ENCODE measurements at regions not wholly inside any gene's neighbourhood (a gene's known extent, or its start where the extent isn't known, plus 50 kb on each side); places are given as distances from the start of the nearest gene placed in this dataset.
"Not testable (repeated sequence)": the region's sequence is repeated elsewhere in the genome, so short reads cannot be mapped to it uniquely, and the experiment has no call there.

DNA sequence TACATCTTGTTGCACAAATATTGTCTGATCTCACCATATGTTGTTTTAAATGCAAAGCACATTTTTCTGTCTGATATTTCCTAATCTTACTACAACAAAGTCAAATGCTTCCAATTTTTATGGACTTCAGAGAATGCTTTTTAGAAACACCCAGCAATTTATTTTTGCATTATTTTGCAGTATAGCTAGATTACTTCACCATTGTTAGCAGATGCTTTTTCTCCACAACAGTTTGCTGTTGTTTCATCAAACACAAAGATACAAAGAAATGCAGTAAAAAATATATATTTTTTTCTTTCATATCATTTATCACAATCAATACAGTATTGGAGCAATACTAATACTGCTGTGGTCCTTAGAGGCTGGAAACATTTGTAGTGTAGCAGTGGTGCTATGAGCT, 674.4 kb downstream of the TMTC2 start:
- DNase-seq (ENCODE audit: low read depth): no peak

DNA sequence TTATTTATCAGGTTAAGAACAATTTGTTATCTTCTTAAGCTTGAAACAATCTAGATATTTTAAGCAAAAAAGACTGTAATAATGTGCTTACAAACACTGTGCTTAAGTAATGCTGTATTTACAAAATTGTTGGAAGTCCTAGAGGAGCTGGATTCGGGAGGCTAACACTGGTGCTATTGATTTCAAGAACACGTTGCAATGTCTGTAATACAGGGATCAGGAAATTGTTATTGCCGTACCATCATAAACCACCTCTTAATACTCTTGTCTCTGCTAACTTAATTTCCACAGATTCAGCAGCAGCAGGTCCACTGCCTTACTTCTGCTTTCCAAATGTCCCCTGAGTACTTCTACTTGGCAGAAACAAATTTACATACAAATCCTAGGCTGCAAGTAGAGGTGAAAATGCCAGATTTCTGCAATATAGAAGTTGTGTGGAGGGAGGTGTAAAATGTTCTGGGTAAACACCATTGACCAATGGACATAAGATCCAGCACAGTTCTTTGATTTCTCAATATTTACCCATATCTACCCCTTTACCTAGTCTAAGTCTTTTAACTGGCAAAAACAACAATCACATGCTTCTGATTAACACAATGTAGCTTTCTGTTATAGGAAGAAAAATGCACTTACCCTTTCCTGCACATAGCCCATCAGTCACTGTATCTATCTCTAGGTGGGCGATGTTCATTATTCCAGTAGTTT, 663.4 kb downstream of the TMTC2 start:
- no peak for DNase-seq (ENCODE audit: low read depth)

DNA sequence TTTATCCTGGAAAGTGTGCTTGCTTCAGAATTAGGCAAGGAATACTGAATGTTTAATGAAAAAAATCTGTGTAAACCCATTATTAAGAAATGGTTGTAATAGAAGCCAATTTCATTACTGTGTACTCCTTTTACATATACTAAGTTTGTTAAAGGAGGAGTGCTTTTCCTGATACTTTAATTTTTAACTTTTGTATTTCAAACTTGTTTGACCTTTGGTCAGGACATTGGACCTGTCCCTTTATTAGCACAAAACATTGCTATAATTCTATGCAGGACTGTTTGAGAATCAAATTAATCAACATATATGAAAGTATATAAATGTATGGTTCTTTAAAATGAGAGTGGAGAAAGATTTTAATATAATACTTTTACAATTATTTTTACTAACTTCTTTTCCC, 659.6 kb downstream of the TMTC2 start:
- DNase-seq (ENCODE audit: low read depth): no peak

DNA sequence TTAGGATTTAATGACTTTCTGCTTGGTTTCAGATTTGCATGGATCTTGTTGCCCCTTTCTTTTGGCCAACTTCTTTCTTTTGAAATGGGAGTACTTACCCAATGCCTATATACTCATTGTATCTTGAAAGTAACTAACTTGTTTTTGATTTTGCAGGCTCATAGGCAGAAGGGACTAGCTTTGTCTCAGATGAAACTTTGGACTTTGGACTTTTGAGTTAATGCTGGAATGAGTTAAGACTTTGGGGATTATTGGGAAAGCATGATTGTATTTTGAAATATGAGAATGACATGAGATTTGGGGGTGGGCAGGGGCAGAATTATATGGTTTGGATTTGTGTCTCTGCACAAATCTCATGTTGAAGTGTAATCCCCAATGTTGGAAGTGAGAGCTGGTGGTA, 657.1 kb downstream of the TMTC2 start:
- DNase-seq (ENCODE audit: low read depth): no peak

DNA sequence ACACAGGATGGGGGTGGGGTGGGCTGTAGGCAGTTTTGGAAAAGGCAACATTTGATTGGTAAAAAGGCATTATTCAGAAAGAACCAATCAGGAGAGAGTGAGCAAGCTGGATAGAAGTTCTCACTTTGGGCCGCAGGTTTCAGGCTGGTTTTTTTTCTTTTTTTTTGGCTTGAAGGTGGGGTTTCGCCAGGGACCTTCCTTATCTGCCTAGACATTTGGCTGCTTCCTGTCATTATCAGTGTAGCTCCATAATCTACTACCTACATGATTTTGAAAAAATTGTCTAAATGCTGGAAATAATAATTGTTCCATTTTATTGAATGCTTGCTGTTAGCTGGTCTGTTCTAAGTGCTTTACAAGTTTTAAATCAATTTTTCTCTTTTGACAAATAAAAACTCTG, 649.0 kb downstream of the TMTC2 start:
- DNase-seq (ENCODE audit: low read depth): no peak

DNA sequence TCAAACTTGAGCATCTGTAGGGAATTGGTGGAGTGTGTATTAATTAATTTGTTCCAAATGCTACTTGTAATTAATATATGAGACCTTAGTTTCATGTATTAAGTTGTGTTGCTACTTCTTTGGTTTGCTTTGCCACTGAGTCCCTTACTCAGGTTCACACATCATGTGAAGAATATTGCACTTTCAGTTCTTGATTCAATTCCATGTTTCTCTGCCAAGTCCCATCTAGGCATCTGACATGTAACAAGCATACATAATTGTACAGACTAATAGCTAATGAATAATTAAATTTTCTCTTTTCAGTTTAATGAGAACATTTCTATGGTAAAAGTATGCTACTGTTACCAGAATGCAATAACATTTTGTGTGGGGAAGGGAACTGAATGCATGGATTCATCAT, 640.0 kb downstream of the TMTC2 start:
- DNase-seq (ENCODE audit: low read depth): no peak

DNA sequence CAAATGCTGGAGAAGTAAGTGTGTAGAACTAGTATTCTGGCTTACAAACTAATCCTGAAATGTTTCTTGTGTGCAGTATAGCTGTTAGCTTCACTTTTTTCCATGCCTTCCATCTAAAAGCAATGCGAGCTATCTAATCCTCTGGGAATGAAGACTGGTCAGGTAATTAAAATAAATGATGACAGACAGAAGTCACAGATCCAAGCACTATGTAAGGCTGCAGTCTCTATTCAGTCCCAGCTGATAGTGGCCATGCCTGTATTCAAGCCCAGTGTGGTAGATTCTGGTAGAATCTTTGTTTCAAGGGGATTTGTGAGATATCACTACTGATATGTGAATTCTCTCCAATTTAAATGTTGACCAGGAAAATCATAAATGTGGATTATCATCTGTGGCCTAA, 637.2 kb downstream of the TMTC2 start:
- DNase-seq (ENCODE audit: low read depth): no peak

DNA sequence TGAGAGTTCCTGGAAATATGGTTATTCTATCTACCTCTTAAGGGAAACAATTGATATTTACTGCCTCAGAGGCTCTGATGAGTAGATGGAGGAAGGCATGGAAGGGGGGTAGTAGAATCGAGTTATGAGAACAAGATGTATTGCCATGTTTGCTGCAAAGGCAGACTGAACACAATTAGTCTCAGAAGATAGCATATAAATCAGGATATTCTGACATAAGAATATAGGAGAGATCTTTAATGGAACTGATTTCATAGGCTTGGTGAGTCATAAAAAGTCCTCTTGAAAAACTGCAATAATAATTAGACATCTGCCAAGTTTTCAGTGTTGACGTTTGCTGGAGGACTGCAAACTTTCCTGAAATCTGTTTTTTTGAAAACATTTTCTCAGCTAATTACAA, 636.1 kb downstream of the TMTC2 start:
- DNase-seq (ENCODE audit: low read depth): no peak

DNA sequence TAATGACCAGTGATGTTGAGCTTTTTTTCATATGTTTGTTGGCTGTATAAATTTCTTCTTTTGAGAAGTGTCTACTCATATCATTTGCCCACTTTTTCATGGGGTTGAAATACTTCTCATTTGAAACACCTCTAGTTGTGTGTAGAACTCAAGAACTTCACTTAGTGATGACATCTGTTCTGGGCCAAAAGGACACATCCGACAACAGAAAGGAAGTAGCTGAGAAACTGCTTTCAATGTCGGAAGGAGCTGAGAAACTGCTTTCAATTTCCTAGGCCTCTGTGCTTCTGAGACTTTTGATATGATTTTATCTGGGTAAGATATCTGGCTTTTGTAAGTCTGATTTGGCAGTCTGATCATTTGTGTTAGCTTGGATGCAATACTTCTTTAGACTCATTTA, 635.3 kb downstream of the TMTC2 start:
- DNase-seq (ENCODE audit: low read depth): no peak

DNA sequence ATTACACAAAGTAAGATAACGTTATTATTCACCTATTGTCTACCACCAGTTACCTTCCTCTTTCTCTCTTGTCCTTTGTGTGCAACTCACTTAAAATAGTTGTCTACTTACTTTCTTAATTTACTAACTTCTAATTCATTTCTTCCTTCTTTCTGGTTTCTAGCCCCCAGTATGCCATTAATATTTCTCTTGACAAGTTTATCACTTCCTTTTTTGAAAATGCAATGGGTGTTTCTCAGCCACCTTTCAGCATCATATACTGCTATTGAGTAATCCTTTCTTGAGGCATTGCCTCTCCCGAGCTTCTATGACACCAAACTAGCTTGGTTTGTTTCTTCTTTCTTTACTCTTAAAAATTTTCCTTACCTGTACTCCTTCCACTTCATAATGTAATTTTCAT, 633.6 kb downstream of the TMTC2 start:
- no peak for DNase-seq (ENCODE audit: low read depth)

DNA sequence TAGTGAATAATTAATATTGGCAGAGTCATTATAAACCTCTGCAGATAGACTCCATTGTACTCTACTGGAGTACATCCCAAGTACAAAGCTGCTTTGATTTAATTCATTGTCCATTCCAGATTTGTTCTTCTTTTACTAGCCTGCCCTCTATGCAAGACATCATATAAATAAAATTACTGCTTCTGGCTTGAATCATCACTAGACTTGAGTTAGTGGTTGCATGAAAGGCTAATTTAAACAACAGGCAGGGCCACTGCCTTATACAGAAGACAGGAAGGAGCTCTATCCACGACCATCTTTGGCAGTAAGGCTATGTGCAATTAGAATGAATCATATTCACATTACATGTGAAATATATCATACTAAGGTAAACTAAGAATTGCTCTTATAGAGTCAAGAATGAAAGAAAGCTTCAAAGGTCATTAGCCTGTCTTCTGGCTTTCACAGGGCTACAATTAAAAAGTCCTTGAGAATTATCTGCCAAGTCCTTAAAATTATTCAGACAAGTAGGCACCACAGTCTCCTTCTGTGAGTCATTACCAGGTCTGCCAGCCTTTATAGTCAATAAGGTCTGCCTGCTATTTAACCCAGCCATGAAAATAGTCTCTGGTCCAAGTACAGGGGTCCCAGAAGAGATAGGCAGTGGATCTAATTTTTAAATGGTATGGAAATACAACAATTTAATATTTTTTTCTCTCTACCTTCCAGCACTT, 631.8 kb downstream of the TMTC2 start:
- no peak for DNase-seq (ENCODE audit: low read depth)

DNA sequence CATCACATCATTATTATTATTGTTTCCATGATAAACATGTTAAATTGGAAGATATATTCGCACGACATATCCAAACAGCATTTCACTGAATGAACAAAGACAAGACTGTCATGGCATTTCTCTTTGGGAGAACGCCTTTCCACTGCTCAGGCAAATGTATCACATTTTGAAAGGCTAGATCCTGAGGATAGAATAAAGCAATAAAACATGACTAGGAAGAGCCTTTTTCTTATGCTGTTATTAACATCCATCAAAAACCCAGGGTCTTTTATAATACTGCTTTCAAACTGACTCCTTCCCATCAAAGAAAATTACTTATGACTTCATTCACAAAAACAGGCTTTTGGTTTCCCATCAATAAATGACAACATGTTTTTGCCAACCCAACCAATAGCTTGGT, 630.9 kb downstream of the TMTC2 start:
- no peak for DNase-seq (ENCODE audit: low read depth)

DNA sequence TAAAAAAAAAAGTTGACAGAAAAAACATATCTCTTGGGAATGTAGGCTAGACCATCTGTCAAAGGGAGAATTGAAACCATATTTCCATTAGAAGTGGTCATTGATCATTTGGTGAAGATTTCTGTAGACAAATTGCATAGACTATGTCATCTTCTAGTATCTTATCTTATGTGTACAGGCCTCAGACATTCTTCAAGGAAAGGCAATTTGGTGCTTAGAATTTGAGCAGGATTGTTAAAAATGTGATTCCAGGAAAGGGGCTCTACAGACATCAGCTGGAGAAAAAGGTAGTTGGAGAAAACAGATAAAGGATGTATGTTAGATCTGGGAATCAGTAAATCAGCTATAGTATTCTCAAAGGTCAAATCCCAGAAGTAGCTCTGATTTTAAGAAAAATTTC, 627.1 kb downstream of the TMTC2 start:
- DNase-seq (ENCODE audit: low read depth): no peak

DNA sequence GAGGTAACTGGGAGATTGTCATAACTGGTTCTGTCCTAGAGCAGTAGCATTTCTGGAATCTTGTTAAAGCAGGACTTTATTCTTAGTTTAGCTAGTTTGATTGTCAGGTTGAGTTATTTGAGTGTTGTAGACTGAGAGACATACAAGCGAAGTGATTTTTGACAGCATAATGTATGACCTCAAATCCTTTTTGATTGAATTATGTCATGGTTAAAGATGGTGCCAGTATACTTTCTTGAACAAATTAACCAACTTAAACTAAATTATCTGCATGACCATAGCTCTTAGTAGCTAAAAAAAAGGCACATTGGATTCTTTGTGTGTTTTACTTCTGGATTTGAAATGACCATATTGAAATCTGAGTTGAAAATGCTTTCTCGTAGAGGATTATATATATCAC, 626.6 kb downstream of the TMTC2 start:
- DNase-seq (ENCODE audit: low read depth): no peak

DNA sequence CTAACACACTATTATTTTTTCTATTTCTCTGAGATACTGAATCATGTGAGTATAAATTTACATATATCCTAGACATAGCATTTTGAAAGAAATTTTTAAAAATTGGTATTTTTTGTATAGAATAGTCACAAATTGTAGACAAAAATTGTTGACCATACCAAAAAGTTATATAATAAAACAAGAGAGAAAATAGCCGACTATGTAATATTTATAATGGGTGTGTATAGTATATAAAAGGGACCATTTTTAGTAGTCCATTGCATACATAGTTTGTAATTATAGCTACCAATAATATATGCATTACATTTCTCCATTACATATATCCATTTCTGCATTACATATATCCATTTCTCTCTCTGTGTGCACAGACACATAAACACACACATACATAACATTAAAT, 590.2 kb downstream of the TMTC2 start:
- no peak for DNase-seq (ENCODE audit: low read depth)

DNA sequence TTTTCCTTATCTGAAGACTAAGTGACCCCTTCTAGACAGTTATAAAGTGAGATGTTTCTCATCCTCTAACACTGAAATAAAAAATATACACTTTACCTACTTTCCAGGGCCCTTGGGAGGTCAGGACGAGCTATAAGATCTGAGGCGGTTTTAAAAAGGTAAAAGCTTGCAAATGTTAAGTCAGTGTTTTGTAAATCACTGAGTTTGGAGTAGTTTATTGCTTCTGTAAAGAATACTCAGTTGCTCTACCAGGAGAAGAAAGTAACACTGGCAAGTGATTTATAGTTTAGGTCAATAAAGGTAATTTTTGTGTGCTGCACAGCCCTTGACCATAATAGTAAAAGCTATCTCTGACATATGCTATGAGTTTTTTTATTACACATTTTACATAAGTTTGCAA, 584.5 kb downstream of the TMTC2 start:
- DNase-seq (ENCODE audit: low read depth): no peak

DNA sequence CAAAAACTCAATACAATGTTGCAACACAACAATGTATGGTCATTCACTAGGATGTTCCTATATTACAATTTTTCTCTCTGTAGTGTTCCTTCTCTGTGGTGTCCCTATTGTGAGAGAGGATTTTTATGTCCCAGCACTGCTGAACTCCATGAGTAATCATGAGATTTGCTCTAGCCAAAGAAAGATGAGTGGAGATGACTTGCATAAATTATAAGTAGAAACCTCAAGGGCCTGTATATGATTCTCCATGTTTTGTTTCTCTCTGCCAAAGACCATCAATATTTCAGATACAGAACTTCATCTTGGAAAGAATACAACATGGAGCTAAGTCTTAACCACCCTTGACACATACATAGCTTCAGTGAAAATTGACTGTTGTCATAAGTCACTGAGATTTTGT, 579.1 kb downstream of the TMTC2 start:
- DNase-seq (ENCODE audit: low read depth): no peak

DNA sequence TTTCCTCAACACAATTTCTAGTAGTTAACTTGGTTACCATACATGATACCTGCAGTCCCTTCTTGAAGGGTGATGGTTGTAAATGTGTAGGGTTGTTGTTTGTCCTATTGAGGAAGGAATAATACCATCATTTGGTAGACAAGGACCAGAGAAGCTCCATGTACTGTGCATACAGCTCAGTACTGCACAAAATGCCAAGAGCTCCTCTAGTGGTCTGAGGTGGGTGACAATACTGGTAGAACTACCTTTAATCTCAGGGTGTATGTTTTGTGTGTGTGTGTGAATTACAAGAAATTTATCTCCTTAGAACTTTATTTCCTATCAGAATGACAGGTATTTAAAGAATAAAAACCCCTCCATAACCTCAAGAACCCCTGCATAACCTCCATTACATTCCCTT, 575.3 kb downstream of the TMTC2 start:
- no peak for DNase-seq (ENCODE audit: low read depth)

DNA sequence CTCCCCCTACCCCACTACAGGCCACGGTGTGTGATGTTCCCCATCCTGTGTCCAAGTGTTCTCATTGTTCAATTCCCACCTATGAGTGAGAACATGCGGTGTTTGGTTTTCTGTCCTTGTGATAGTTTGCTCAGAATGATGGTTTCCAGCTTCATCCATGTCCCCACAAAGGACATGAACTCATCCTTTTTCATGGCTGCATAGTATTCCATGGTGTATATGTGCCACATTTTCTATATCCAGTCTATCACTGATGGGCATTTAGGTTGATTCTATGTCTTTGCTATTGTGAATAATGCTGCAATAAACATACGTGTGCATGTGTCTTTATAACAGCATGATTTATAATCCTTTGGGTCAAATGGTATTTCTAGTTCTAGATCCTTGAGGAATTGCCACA, 573.4 kb downstream of the TMTC2 start:
- not testable (repeated sequence) for DNase-seq (ENCODE audit: low read depth)

DNA sequence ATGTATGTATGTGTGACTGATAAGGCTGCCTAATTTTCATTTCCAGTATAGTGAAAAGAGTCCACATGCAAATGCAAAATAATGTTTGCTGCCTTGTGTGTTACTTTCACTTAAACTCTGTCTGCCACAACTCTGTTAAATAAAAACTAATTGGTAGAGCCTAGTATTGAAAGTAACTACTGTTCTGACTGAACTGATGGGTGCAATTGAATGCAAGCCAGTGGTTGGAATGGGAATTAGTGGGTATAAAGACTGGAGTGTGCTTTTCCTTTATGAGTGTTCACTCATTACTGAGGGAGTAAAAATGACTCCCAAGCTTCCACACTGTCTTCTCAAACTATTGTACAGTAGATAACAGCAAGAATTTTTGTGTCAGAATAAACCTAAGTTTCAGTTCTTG, 571.0 kb downstream of the TMTC2 start:
- DNase-seq (ENCODE audit: low read depth): no peak

DNA sequence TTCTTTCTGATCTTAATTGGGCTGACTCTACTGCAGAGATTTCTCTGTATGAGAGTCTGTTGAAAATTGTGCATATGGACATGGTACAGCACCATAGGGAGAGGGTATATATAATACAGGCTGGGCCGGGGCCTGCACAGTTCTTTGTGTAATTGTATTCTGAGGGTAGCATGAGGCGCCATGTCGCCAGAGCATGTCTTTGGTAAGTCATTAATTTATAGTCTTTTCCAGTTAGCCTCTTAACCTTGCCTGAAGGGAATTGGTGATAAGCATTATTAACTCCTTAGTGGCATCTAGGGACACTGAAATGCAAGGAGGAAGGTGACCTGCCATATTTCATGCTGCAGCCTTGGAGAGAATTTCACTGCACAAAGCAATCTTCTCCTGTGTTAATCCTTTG, 569.9 kb downstream of the TMTC2 start:
- DNase-seq (ENCODE audit: low read depth): no peak

DNA sequence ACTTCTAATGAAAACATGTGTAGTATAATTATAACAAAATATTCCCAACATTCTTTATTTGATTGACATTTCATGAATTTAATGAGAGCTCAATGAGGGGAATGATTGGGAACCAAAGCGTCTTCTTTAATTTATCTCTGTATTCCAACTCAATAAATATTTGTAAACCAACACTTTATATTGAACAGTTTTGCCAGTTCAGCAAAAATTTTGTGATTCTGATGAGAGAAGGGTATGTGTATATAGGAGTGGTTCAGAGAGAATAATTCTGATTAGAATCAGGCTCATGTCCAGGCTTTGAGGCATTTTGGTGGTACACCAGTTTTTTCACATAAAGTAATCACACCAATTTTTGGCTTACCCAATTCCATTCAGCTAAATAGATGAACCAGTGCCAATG, 564.2 kb downstream of the TMTC2 start:
- no peak for DNase-seq (ENCODE audit: low read depth)

DNA sequence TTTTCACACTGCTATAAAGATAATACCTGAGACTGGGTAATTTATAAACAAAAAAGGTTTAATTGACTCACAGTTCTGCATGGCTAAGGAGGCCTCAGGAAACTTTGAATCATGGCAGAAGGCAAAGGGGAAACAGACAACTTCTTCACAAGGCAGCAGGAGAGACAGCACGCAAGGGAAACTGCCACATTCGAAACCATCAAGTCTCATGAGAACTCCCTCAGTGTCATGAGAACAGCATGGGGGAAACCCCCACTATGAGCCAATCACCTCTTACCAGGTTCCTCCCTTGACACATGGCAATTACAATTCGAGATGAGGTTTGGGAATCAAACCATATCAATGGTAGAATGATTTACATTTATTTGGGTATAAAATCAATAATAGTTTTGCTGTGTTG, 558.5 kb downstream of the TMTC2 start:
- DNase-seq (ENCODE audit: low read depth): no peak

DNA sequence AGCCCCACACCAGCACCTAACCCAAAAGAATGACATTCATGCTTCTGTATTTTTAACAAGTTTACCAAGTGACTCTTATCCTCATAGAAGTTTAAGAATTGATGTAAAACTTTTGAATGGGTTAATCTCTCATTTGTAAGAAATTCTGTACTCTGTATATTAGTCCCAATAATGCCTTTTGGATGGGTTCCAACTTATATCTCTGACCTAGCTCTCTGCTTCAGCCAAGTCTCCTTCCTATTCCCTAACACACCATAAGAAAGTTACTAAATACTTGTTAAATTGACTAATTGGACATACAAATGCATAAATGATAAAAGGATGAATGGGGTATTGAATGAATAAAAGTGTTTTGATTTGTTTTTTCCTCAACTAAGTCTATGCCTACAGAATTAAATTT, 557.3 kb downstream of the TMTC2 start:
- DNase-seq (ENCODE audit: low read depth): no peak
